K562 (cell line): ENCODE measurements at regions not wholly inside any gene's neighbourhood (a gene's known extent, or its start where the extent isn't known, plus 50 kb on each side); places are given as distances from the start of the nearest gene placed in this dataset.

Experiments
- ATAC-seq: fragments of 200-7000 bp; cut with Tn5 transposase; 3 replicates; pipeline ENCODE4 v1.9.1; 2020; ENCODE audit warnings: moderate library complexity
- BruUV-seq: library from RNA; stranded (reverse); fragments of 400-500 nt; replicated peaks from 2 replicates; lab custom pipeline; 2021; lab: Mats Ljungman, UMichigan
- CTCF ChIA-PET: fragments of 300-600 bp; formaldehyde crosslinking; extraction: SDS; loops from one replicate; lab custom pipeline; 2021; ENCODE audit warnings: low intra/inter-chr PET ratio; lab: Yijun Ruan, JAX
- POLR2A ChIA-PET: fragments of 300-600, 350-650 bp; sonication (Branson Sonifier 250); formaldehyde crosslinking; extraction: SDS; loops from one replicate; lab custom pipeline; 2021; ENCODE audit warnings: antibody characterized with exemption, inconsistent platforms; lab: Yijun Ruan, JAX
- DNase-seq, 4 experiments: peaks; one replicate each; pipeline versions ENCODE4 v3.0.0 to v3.0.0-alpha.2; 2011 to 2018; ENCODE audit warnings: low spot score in 3 of 4, mixed read lengths in 3 of 4; ENCODE audit errors: extremely low read depth in 1 of 4
- FAIRE-seq: peaks from 2 replicates; lab custom pipeline; 2011; peaks lifted over from hg19 to GRCh38; lab: Jason Lieb, UNC
- H2AFZ ChIP-seq: 2 replicates; pipeline ENCODE4 v1.6.0; 2011; ENCODE audit warnings: low read depth, low read length, control low read depth, inconsistent platforms
- H3K27ac ChIP-seq: fragments of 200-600 bp; 3 replicates; pipeline ENCODE4 v1.8.0; 2011; ENCODE audit warnings: low read depth, mild to moderate bottlenecking, control low read depth, inconsistent platforms, low read length, moderate library complexity, mixed read lengths; ENCODE audit errors: extremely low read depth
- H3K27me3 ChIP-seq, 2 experiments: fragments of 300-600 bp in 1 of 2; 2 replicates in 1 of 2; 3 replicates in 1 of 2; pipeline versions ENCODE4 v1.6.0 to v1.8.0; 2011; ENCODE audit warnings: inconsistent platforms in 2 of 2, low read length in 2 of 2, mild to moderate bottlenecking in 1 of 2, mixed read lengths in 1 of 2, moderate library complexity in 1 of 2; ENCODE audit not compliant: control insufficient read depth in 2 of 2, insufficient read depth in 2 of 2
- H3K36me3 ChIP-seq: fragments of 300-600 bp; 3 replicates; pipeline ENCODE4 v1.8.0; 2011; ENCODE audit warnings: mild to moderate bottlenecking, low read length, inconsistent platforms; ENCODE audit not compliant: control insufficient read depth, insufficient read depth
- H3K4me1 ChIP-seq, 2 experiments: fragments of 200-600 bp in 1 of 2; replicated peaks in 1 of 2; 2 replicates in 1 of 2; 3 replicates in 1 of 2; pipeline versions ENCODE4 v1.5.1 to v1.8.0; 2011; ENCODE audit warnings: inconsistent platforms in 2 of 2, low read length in 2 of 2, mild to moderate bottlenecking in 1 of 2, mixed read lengths in 1 of 2, moderate library complexity in 1 of 2; ENCODE audit not compliant: control insufficient read depth in 2 of 2, insufficient read depth in 2 of 2
- H3K4me2 ChIP-seq: 2 replicates; pipeline ENCODE4 v1.6.1; 2011; ENCODE audit warnings: low read length, control low read depth, inconsistent platforms, mixed read lengths; ENCODE audit not compliant: insufficient read depth
- H3K4me3 ChIP-seq: fragments of 200-600 bp; sonication (generic), shearing (Covaris generic); 2 replicates; pipeline ENCODE4 v1.5.1; 2016; ENCODE audit warnings: control low read depth, inconsistent platforms
- H3K79me2 ChIP-seq: fragments of 200-600 bp; 3 replicates; pipeline ENCODE4 v1.8.0; 2011; ENCODE audit warnings: low read length, inconsistent platforms; ENCODE audit not compliant: control insufficient read depth, insufficient read depth
- H3K9ac ChIP-seq, 2 experiments: 2 replicates each; pipeline versions ENCODE4 v1.6.0 to v1.6.1; 2011; ENCODE audit warnings: low read depth in 2 of 2, low read length in 2 of 2, control low read depth in 1 of 2, inconsistent platforms in 1 of 2, mild to moderate bottlenecking in 1 of 2, mixed read lengths in 1 of 2; ENCODE audit not compliant: insufficient read depth in 1 of 2
- H3K9me1 ChIP-seq: one replicate; pipeline ENCODE4 v1.6.0; 2011; ENCODE audit warnings: inconsistent platforms, mild to moderate bottlenecking, low read length, moderate library complexity; ENCODE audit not compliant: control insufficient read depth, insufficient read depth
- H3K9me3 ChIP-seq: replicated peaks from 2 replicates; pipeline ENCODE4 v1.5.1; 2011; ENCODE audit warnings: low read depth, low read length, inconsistent platforms; ENCODE audit not compliant: control insufficient read depth, insufficient read depth
- H4K20me1 ChIP-seq: replicated peaks from 2 replicates; pipeline ENCODE4 v1.6.1; 2011; ENCODE audit warnings: low read length, inconsistent platforms, mixed read lengths; ENCODE audit not compliant: control insufficient read depth, insufficient read depth
- BCL6 ChIP-seq: fragments of 250-450 bp; sonication (Bioruptor Pico); IDR thresholded peaks from 2 replicates; pipeline ENCODE4 v1.4.0; 2020
- ELF4 ChIP-seq: fragments of 450-650 bp; formaldehyde crosslinking; IDR thresholded peaks from 2 replicates; pipeline ENCODE4 v1.4.0; 2022; ENCODE audit warnings: missing genetic modification characterization
- ESRRA ChIP-seq: fragments of 450-650 bp; IDR thresholded peaks from 2 replicates; pipeline ENCODE4 v1.6.1; 2014; ENCODE audit warnings: low read depth, mild to moderate bottlenecking, moderate library complexity, borderline replicate concordance
- HDAC3 ChIP-seq: fragments of 450-650 bp; IDR thresholded peaks from 2 replicates; pipeline ENCODE4 v1.6.1; 2018; ENCODE audit warnings: borderline replicate concordance, mild to moderate bottlenecking, moderate library complexity; ENCODE audit not compliant: partially characterized antibody
- HOXB6 ChIP-seq: fragments of 250-450 bp; sonication (Bioruptor Pico); IDR thresholded peaks from 2 replicates; pipeline ENCODE4 v1.5.1; 2022; ENCODE audit warnings: mild to moderate bottlenecking, borderline replicate concordance
- KDM2B ChIP-seq: fragments of 250-450 bp; sonication (Bioruptor Pico); IDR thresholded peaks from 2 replicates; pipeline ENCODE4 v1.8.0; 2021; ENCODE audit warnings: mild to moderate bottlenecking, moderate library complexity
- PATZ1 ChIP-seq: fragments of 250-450 bp; sonication (Bioruptor Pico); IDR thresholded peaks from 2 replicates; pipeline ENCODE4 v1.5.0; 2020; ENCODE audit warnings: mild to moderate bottlenecking, borderline replicate concordance
- PYGO2 ChIP-seq: fragments of 450-650 bp; IDR thresholded peaks from 2 replicates; pipeline ENCODE4 v1.6.1; 2016; ENCODE audit warnings: mild to moderate bottlenecking, missing genetic modification characterization, moderate library complexity, missing compliant biosample characterization
- RHOXF2B ChIP-seq: fragments of 250-450 bp; sonication (Bioruptor Pico); conservative IDR thresholded peaks from 2 replicates; pipeline ENCODE4 v1.5.1; 2021
- RREB1 ChIP-seq: fragments of 250-450 bp; sonication (Bioruptor Pico); IDR thresholded peaks from 2 replicates; pipeline ENCODE4 v1.4.0; 2020
- SAP30 ChIP-seq: fragments of 200-600 bp; sonication (generic); IDR thresholded peaks from 2 replicates; pipeline ENCODE4 v1.6.1; 2012; ENCODE audit warnings: borderline replicate concordance, low read depth, mild to moderate bottlenecking, moderate library complexity, low read length, control low read depth, inconsistent platforms; ENCODE audit not compliant: insufficient read depth, poor library complexity, severe bottlenecking
- SNAPC5 ChIP-seq: fragments of 250-450 bp; sonication (Bioruptor Pico); IDR thresholded peaks from 2 replicates; pipeline ENCODE4 v1.8.0; 2021; ENCODE audit warnings: moderate library complexity, mild to moderate bottlenecking, inconsistent platforms
- SREBF2 ChIP-seq: sonication (generic); formaldehyde crosslinking; IDR thresholded peaks from 2 replicates; pipeline ENCODE4 v1.4.0; 2020; ENCODE audit warnings: mild to moderate bottlenecking, missing genetic modification reagents
- TFAM ChIP-seq: fragments of 250-450 bp; sonication (Bioruptor Pico); conservative IDR thresholded peaks from 2 replicates; pipeline ENCODE4 v1.5.0; 2021; ENCODE audit warnings: mild to moderate bottlenecking, moderate library complexity
- ZNF551 ChIP-seq: fragments of 250-450 bp; sonication (Bioruptor Pico); IDR thresholded peaks from 2 replicates; pipeline ENCODE4 v1.5.0; 2021; ENCODE audit warnings: mild to moderate bottlenecking, moderate library complexity
- ZSCAN29 ChIP-seq: fragments of 450-650 bp; IDR thresholded peaks from 2 replicates; pipeline ENCODE4 v1.6.1; 2017
- WGBS: fragments of 100-300 bp; shearing (Covaris generic); methylation state at CpG from one replicate; pipeline ENCODE4 v1.1.6; 2016; ENCODE audit warnings: low coverage, mixed read lengths; ENCODE audit not compliant: insufficient coverage; ENCODE audit errors: missing lambda C conversion rate; 5-methylcytosine and 5-hydroxymethylcytosine counted together
- in situ Hi-C: fragments of 300-500 bp; cut with MboI; formaldehyde crosslinking; loops from 4 replicates; pipeline ENCODE4 v1.15.0; 2018; ENCODE audit warnings: inconsistent platforms, mixed read lengths
- intact Hi-C: fragments of 100-400 bp; cut with micrococcal nuclease; formaldehyde crosslinking; loops from 2 replicates; pipeline ENCODE4 v1.14.2; 2022

- TF ChIP-seq KDM2B = no peak
These were observed 313.9 kb upstream of the SALL1 start (continued) for GRCh38 chr16:51464996-51465395.

GRCh38 chr16:51461255-51461654 lies 310.2 kb upstream of the SALL1 start:
- ChIA-PET POLR2A (no interaction called here), CTCF (no interaction called here)
- H3K27me3 ChIP-seq = no peaks in the 10 kb centered on the region
- no peaks in the 10 kb centered on the region; the same call in 1 of the 2 replicates for H3K9me3 ChIP-seq
- no peak overlapping the region for H3K27ac ChIP-seq
- ATAC-seq (no peak), DNase-seq (no peak), FAIRE-seq (no peak)
- no peak overlapping the region for H3K4me2 ChIP-seq
- in situ Hi-C loops = no loop called here
- BruUV-seq = no TSS peak
- H4K20me1 ChIP-seq = no peaks in the 10 kb centered on the region
- no peaks in the 10 kb centered on the region for H3K9me1 ChIP-seq
- no peaks in the 10 kb centered on the region for H3K36me3 ChIP-seq
- no peak overlapping the region for H3K4me3 ChIP-seq
- no peak overlapping the region for H3K9ac ChIP-seq
- 0% methylated on average over 3 of the region's 4 CpGs for WGBS
- H3K4me1 ChIP-seq = no peaks in the 10 kb centered on the region
- H2AFZ ChIP-seq = no peak overlapping the region
- intact Hi-C loops = no loop called here
- H3K79me2 ChIP-seq = no peaks in the 10 kb centered on the region
- TF ChIP-seq ELF4 (CRISPR knock-in tag) = no peak
- TF ChIP-seq SAP30 = no peak
- TF ChIP-seq ESRRA = no peak
- no peak for TF ChIP-seq TFAM (CRISPR knock-in tag)
- TF ChIP-seq RHOXF2B (CRISPR knock-in tag) = no peak
- no peak for TF ChIP-seq BCL6
- TF ChIP-seq HOXB6 (CRISPR knock-in tag) = no peak
- TF ChIP-seq SREBF2 (CRISPR knock-in tag) = no peak
- TF ChIP-seq HDAC3 = no peak
- no peak for TF ChIP-seq ZSCAN29
- no peak for TF ChIP-seq PATZ1 (CRISPR knock-in tag)
- no peak for TF ChIP-seq RREB1 (CRISPR knock-in tag)
- no peak for TF ChIP-seq SNAPC5 (CRISPR knock-in tag)
- TF ChIP-seq PYGO2 (tag) = no peak
- TF ChIP-seq ZNF551 (CRISPR knock-in tag) = no peak
